Thoracic aorta (tissue), 2 donors: ENCODE measurements at regions not wholly inside any gene's neighbourhood (a gene's known extent, or its start where the extent isn't known, plus 50 kb on each side); places are given as distances from the start of the nearest gene placed in this dataset.

ENCODE experiments used
- ATAC-seq: fragments of 150-250 bp; one replicate; pipeline ENCODE4 v1.8.0; 2017; ENCODE audit warnings: low read depth; ENCODE audit not compliant: insufficient number of reproducible peaks, low FRiP score
- DNase-seq: peaks from one replicate; pipeline ENCODE4 v3.0.0-alpha.2; 2020; ENCODE audit warnings: low spot score
- H3K27ac ChIP-seq, 2 donors: fragments of 200-600 bp; sonication (generic); 1 replicate in 1 of 2; 2 replicates in 1 of 2; pipeline ENCODE4 v1.5.1; 2016; ENCODE audit warnings: mild to moderate bottlenecking in 2 of 2, moderate library complexity in 2 of 2
- H3K27me3 ChIP-seq: fragments of 200-600 bp; sonication (generic); replicated peaks from 2 replicates; pipeline ENCODE4 v1.6.0; 2016; ENCODE audit warnings: mild to moderate bottlenecking; ENCODE audit not compliant: insufficient read depth
- H3K36me3 ChIP-seq: fragments of 200-600 bp; sonication (generic); one replicate; pipeline ENCODE4 v1.5.1; 2016
- H3K4me1 ChIP-seq, 2 donors: fragments of 200-600 bp; sonication (generic); 1 replicate in 1 of 2; 2 replicates in 1 of 2; pipeline versions ENCODE4 v1.5.1 to v1.6.0; 2016; ENCODE audit warnings: low read depth in 2 of 2, mild to moderate bottlenecking in 1 of 2; ENCODE audit not compliant: control insufficient read depth in 1 of 2
- H3K4me3 ChIP-seq: fragments of 200-600 bp; sonication (generic); 2 replicates; pipeline ENCODE4 v1.5.1; 2016; ENCODE audit warnings: mild to moderate bottlenecking
- H3K9me3 ChIP-seq: fragments of 200-600 bp; sonication (generic); 2 replicates; pipeline ENCODE4 v1.5.1; 2016
- TF ChIP-seq, protein P1 (sequence below): fragments of 200-600 bp; sonication (generic); IDR thresholded peaks from one replicate; pipeline ENCODE4 v1.5.1; 2019; ENCODE audit warnings: antibody characterized with exemption

DNA sequence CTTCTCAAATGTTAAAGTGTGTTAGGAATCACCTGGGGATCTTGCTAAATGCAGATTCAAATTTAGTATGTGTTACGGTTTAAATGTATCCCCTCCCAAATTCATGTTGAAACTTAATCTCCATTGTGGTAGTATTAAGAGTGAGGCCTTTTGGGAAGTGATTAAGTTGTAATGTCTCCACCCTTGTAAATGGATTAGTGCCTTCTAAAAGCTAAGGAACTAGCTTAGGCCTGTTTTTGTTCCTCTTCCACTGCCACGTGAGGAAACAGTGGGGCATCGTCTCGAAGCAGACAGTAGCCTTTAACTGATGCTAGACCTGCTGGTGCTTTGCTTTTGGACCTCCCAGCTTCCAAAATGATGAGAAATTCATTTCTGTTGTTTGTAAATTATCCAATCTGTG, 52.3 kb upstream of the SEMA3D start:
- H3K27me3 ChIP-seq, result no peaks in the 10 kb centered on the region
- TF ChIP-seq, protein P1, sequence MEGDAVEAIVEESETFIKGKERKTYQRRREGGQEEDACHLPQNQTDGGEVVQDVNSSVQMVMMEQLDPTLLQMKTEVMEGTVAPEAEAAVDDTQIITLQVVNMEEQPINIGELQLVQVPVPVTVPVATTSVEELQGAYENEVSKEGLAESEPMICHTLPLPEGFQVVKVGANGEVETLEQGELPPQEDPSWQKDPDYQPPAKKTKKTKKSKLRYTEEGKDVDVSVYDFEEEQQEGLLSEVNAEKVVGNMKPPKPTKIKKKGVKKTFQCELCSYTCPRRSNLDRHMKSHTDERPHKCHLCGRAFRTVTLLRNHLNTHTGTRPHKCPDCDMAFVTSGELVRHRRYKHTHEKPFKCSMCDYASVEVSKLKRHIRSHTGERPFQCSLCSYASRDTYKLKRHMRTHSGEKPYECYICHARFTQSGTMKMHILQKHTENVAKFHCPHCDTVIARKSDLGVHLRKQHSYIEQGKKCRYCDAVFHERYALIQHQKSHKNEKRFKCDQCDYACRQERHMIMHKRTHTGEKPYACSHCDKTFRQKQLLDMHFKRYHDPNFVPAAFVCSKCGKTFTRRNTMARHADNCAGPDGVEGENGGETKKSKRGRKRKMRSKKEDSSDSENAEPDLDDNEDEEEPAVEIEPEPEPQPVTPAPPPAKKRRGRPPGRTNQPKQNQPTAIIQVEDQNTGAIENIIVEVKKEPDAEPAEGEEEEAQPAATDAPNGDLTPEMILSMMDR, result no peak
- H3K9me3 ChIP-seq, result no peaks in the 10 kb centered on the region
- no peak overlapping the region for H3K4me3 ChIP-seq
- H3K36me3 ChIP-seq, result no peaks in the 10 kb centered on the region
- ATAC-seq (no peak), DNase-seq (no peak)
- H3K4me1 ChIP-seq, result no peaks in the 10 kb centered on the region
- no peak overlapping the region for H3K27ac ChIP-seq

DNA sequence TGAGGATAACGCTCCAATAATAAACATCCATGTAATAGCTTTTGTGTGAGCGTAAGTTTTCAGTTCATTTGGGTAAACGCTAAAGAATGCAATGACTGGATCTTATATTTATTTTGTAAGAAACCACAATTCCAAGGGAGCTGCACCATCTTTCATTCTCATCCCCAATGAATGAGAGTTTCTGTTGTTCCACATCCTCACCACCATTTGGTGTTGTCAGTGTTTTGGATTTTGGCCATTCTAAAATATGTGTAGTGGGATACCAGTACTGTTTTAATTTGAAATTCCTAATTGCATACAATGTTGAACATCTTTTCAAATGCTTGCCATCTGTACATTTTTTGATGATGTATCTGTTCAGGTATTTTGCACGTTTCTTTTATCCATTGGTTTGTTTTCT, 50.9 kb upstream of the SEMA3D start:
- Histone ChIP-seq H3K4me3 (no peak overlapping the region), H3K27me3 (no peaks in the 10 kb centered on the region), H3K9me3 (no peaks in the 10 kb centered on the region), H3K4me1 (no peaks in the 10 kb centered on the region), H3K27ac (no peak overlapping the region), H3K36me3 (no peaks in the 10 kb centered on the region)
- DNase-seq (no peak), ATAC-seq (no peak)
- TF ChIP-seq, protein P1, result no peak
